CD14-positive monocyte (primary cell): ENCODE measurements at regions not wholly inside any gene's neighbourhood (a gene's known extent, or its start where the extent isn't known, plus 50 kb on each side); places are given as distances from the start of the nearest gene placed in this dataset.
A peak's percentile ranks its signal among the peaks of the same experiment; 100 is the strongest.

ENCODE experiments used
- DNase-seq, 3 donors: peaks; one replicate each; pipeline ENCODE4 v3.0.0-alpha.2; 2011 to 2022
- H2AFZ ChIP-seq: 2 replicates; pipeline ENCODE4 v1.6.0; 2012; ENCODE audit warnings: mild to moderate bottlenecking, low read depth, low read length, inconsistent platforms; ENCODE audit not compliant: insufficient read depth, poor library complexity, severe bottlenecking
- H3K27ac ChIP-seq, 2 donors: 1 replicate in 1 of 2; 2 replicates in 1 of 2; pipeline ENCODE4 v1.5.1; 2012 to 2013; ENCODE audit warnings: low read length in 2 of 2, control low read depth in 1 of 2, inconsistent platforms in 1 of 2, low read depth in 1 of 2, mild to moderate bottlenecking in 1 of 2
- H3K27me3 ChIP-seq, 2 donors: one replicate each; pipeline versions ENCODE4 v1.6.0 to v1.6.1; 2011 to 2013; ENCODE audit warnings: low read length in 2 of 2; ENCODE audit not compliant: control insufficient read depth in 2 of 2, insufficient read depth in 2 of 2
- H3K36me3 ChIP-seq, 2 donors: replicated peaks in 1 of 2; 1 replicate in 1 of 2; 2 replicates in 1 of 2; pipeline versions ENCODE4 v1.5.1 to v1.6.1; 2012 to 2013; ENCODE audit warnings: low read length in 2 of 2, control low read depth in 1 of 2, inconsistent platforms in 1 of 2, mild to moderate bottlenecking in 1 of 2; ENCODE audit not compliant: insufficient read depth in 2 of 2, control insufficient read depth in 1 of 2
- H3K4me1 ChIP-seq, 2 donors: 1 replicate in 1 of 2; 2 replicates in 1 of 2; pipeline versions ENCODE4 v1.5.1 to v1.6.1; 2012 to 2013; ENCODE audit warnings: low read length in 2 of 2, control low read depth in 1 of 2, inconsistent platforms in 1 of 2, mild to moderate bottlenecking in 1 of 2, moderate library complexity in 1 of 2; ENCODE audit not compliant: insufficient read depth in 2 of 2, control insufficient read depth in 1 of 2
- H3K4me2 ChIP-seq: replicated peaks from 2 replicates; pipeline ENCODE3; 2012; ENCODE audit warnings: low read length, moderate library complexity, mild to moderate bottlenecking; ENCODE audit not compliant: poor library complexity, severe bottlenecking; ENCODE audit errors: extremely low read depth
- H3K4me3 ChIP-seq, 3 experiments: fragments of 200-600 bp in 1 of 3; sonication (generic) in 1 of 3; replicated peaks in 1 of 3; 1 replicate in 2 of 3; 2 replicates in 1 of 3; pipeline ENCODE4 v1.5.1; 2011 to 2013; ENCODE audit warnings: low read length in 3 of 3, mild to moderate bottlenecking in 3 of 3, control low read depth in 2 of 3, low read depth in 2 of 3, inconsistent platforms in 1 of 3, moderate library complexity in 1 of 3
- H3K79me2 ChIP-seq: 2 replicates; pipeline ENCODE4 v1.6.0; 2012; ENCODE audit warnings: mild to moderate bottlenecking, control low read depth, inconsistent platforms, low read length, moderate library complexity; ENCODE audit not compliant: insufficient read depth
- H3K9ac ChIP-seq: 2 replicates; pipeline ENCODE4 v1.6.0; 2017; ENCODE audit warnings: low read length, mild to moderate bottlenecking; ENCODE audit not compliant: insufficient read depth, poor library complexity, severe bottlenecking
- H3K9me3 ChIP-seq, 2 donors: replicated peaks in 1 of 2; 1 replicate in 1 of 2; 2 replicates in 1 of 2; pipeline versions ENCODE4 v1.5.1 to v1.6.1; 2012 to 2013; ENCODE audit warnings: low read length in 2 of 2, control low read depth in 1 of 2; ENCODE audit not compliant: control insufficient read depth in 1 of 2, insufficient read depth in 1 of 2
- H4K20me1 ChIP-seq: 2 replicates; pipeline ENCODE4 v1.6.0; 2012; ENCODE audit warnings: mild to moderate bottlenecking, low read length, control low read depth, moderate library complexity; ENCODE audit not compliant: insufficient read depth
- H3K27ac Mint-ChIP-seq, 7 donors: one replicate each; pipeline ENCODE4 v1.8.0; 2020; ENCODE audit warnings: mild to moderate bottlenecking in 7 of 7, mixed read lengths in 7 of 7, moderate library complexity in 6 of 7, inconsistent platforms in 2 of 7
- H3K27me3 Mint-ChIP-seq, 3 donors: one replicate each; pipeline ENCODE4 v1.8.0; 2021 to 2022; ENCODE audit warnings: low read depth in 3 of 3, mild to moderate bottlenecking in 3 of 3, mixed read lengths in 3 of 3, moderate library complexity in 3 of 3, inconsistent platforms in 1 of 3
- H3K36me3 Mint-ChIP-seq, 2 donors: one replicate each; pipeline ENCODE4 v1.8.0; 2020; ENCODE audit warnings: mixed read lengths in 2 of 2, inconsistent platforms in 1 of 2, mild to moderate bottlenecking in 1 of 2
- H3K4me1 Mint-ChIP-seq: one replicate; pipeline ENCODE4 v1.8.0; 2020; ENCODE audit warnings: mild to moderate bottlenecking, mixed read lengths
- H3K4me3 Mint-ChIP-seq, 2 donors: one replicate each; pipeline ENCODE4 v1.8.0; 2020; ENCODE audit warnings: mild to moderate bottlenecking in 2 of 2, mixed read lengths in 2 of 2, moderate library complexity in 1 of 2
- H3K9me3 Mint-ChIP-seq, 7 donors: one replicate each; pipeline ENCODE4 v1.8.0; 2020 to 2022; ENCODE audit warnings: mixed read lengths in 7 of 7, mild to moderate bottlenecking in 6 of 7, moderate library complexity in 6 of 7, inconsistent platforms in 2 of 7
- CTCF ChIP-seq: fragments of 200-600 bp; IDR thresholded peaks from one replicate; pipeline ENCODE4 v1.8.0; 2022; ENCODE audit warnings: antibody characterized with exemption, mild to moderate bottlenecking
- WGBS: methylation state at CpG from one replicate; pipeline ENCODE4 v1.1.5; 2013; ENCODE audit warnings: missing lambda C conversion rate; ENCODE audit not compliant: insufficient coverage; 5-methylcytosine and 5-hydroxymethylcytosine counted together
- intact Hi-C, 2 donors: fragments of 100-400 bp; cut with micrococcal nuclease; formaldehyde crosslinking; loops; one replicate each; pipeline versions ENCODE4 v1.15.0 to v1.15.1; 2023

GRCh38 chr7:66518151-66518691, 110.5 kb upstream of the KCTD7 start:
- H3K27me3 Mint-ChIP-seq, result peaks cover 6 to 10% (median 8%) of the 10 kb centered on the region in 3 donors
- no peak overlapping the region for H2AFZ ChIP-seq
- H3K79me2 ChIP-seq, result no peaks in the 10 kb centered on the region
- H3K4me1 Mint-ChIP-seq, result no peaks in the 10 kb centered on the region
- no peak overlapping the region for H3K4me3 Mint-ChIP-seq
- no peaks in the 10 kb centered on the region for H3K4me1 ChIP-seq
- no peaks in the 10 kb centered on the region for H3K36me3 ChIP-seq
- no peak overlapping the region for H3K27ac Mint-ChIP-seq
- H3K27me3 ChIP-seq, result no peaks in the 10 kb centered on the region
- no peak overlapping the region for H3K9ac ChIP-seq
- H3K36me3 Mint-ChIP-seq, result no peaks in the 10 kb centered on the region
- no peak overlapping the region for H3K4me3 ChIP-seq
- H3K27ac ChIP-seq, result no peak overlapping the region
- H3K9me3 ChIP-seq, result no peaks in the 10 kb centered on the region
- peaks cover 0 to 1% (median 0%) of the 10 kb centered on the region in 7 donors for H3K9me3 Mint-ChIP-seq
- H3K4me2 ChIP-seq, result no peak overlapping the region
- no peak for TF ChIP-seq CTCF
- 94% methylated on average over 14 of the region's 14 CpGs for WGBS
- no peak for DNase-seq
- intact Hi-C loops, result no loop called here
- no peaks in the 10 kb centered on the region for H4K20me1 ChIP-seq

GRCh38 chr7:66521675-66522074, 107.0 kb upstream of the KCTD7 start:
- Mint-ChIP-seq H3K4me1 (no peaks in the 10 kb centered on the region), H3K27ac (peak overlapping the region in 1 of 7 donors; percentile 10), H3K27me3 (peaks cover 3 to 14% (median 6%) of the 10 kb centered on the region in 3 donors), H3K9me3 (no peaks in the 10 kb centered on the region), H3K36me3 (peaks cover 0 to 2% of the 10 kb centered on the region in 2 donors), H3K4me3 (no peak overlapping the region)
- Histone ChIP-seq H3K4me3 (no peak overlapping the region), H3K27ac (no peak overlapping the region), H3K4me2 (no peak overlapping the region), H3K4me1 (no peaks in the 10 kb centered on the region), H4K20me1 (no peaks in the 10 kb centered on the region), H3K9me3 (no peaks in the 10 kb centered on the region), H3K36me3 (no peaks in the 10 kb centered on the region), H3K79me2 (no peaks in the 10 kb centered on the region), H2AFZ (no peak overlapping the region), H3K27me3 (no peaks in the 10 kb centered on the region), H3K9ac (no peak overlapping the region)
- TF ChIP-seq CTCF, result no peak
- 96% methylated on average over 3 of the region's 4 CpGs for WGBS
- DNase-seq, result no peak
- intact Hi-C loops, result no loop called here
